K562 (cell line): ENCODE measurements at regions not wholly inside any gene's neighbourhood (a gene's known extent, or its start where the extent isn't known, plus 50 kb on each side); places are given as distances from the start of the nearest gene placed in this dataset.

Experiments used
- ATAC-seq: fragments of 200-7000 bp; cut with Tn5 transposase; 3 replicates; pipeline ENCODE4 v1.9.1; 2020; ENCODE audit warnings: moderate library complexity
- BruUV-seq: library from RNA; stranded (reverse); fragments of 400-500 nt; replicated peaks from 2 replicates; lab custom pipeline; 2021; lab: Mats Ljungman, UMichigan
- CTCF ChIA-PET: fragments of 300-600 bp; formaldehyde crosslinking; extraction: SDS; loops from one replicate; lab custom pipeline; 2021; ENCODE audit warnings: low intra/inter-chr PET ratio; lab: Yijun Ruan, JAX
- POLR2A ChIA-PET: fragments of 300-600, 350-650 bp; sonication (Branson Sonifier 250); formaldehyde crosslinking; extraction: SDS; loops from one replicate; lab custom pipeline; 2021; ENCODE audit warnings: antibody characterized with exemption, inconsistent platforms; lab: Yijun Ruan, JAX
- DNase-seq, 4 experiments: peaks; one replicate each; pipeline versions ENCODE4 v3.0.0 to v3.0.0-alpha.2; 2011 to 2018; ENCODE audit warnings: low spot score in 3 of 4, mixed read lengths in 3 of 4; ENCODE audit errors: extremely low read depth in 1 of 4
- FAIRE-seq: peaks from 2 replicates; lab custom pipeline; 2011; peaks lifted over from hg19 to GRCh38; lab: Jason Lieb, UNC
- H2AFZ ChIP-seq: 2 replicates; pipeline ENCODE4 v1.6.0; 2011; ENCODE audit warnings: low read depth, low read length, control low read depth, inconsistent platforms
- H3K27ac ChIP-seq: fragments of 200-600 bp; 3 replicates; pipeline ENCODE4 v1.8.0; 2011; ENCODE audit warnings: low read depth, mild to moderate bottlenecking, control low read depth, inconsistent platforms, low read length, moderate library complexity, mixed read lengths; ENCODE audit errors: extremely low read depth
- H3K27me3 ChIP-seq, 2 experiments: fragments of 300-600 bp in 1 of 2; 2 replicates in 1 of 2; 3 replicates in 1 of 2; pipeline versions ENCODE4 v1.6.0 to v1.8.0; 2011; ENCODE audit warnings: inconsistent platforms in 2 of 2, low read length in 2 of 2, mild to moderate bottlenecking in 1 of 2, mixed read lengths in 1 of 2, moderate library complexity in 1 of 2; ENCODE audit not compliant: control insufficient read depth in 2 of 2, insufficient read depth in 2 of 2
- H3K36me3 ChIP-seq: fragments of 300-600 bp; 3 replicates; pipeline ENCODE4 v1.8.0; 2011; ENCODE audit warnings: mild to moderate bottlenecking, low read length, inconsistent platforms; ENCODE audit not compliant: control insufficient read depth, insufficient read depth
- H3K4me1 ChIP-seq, 2 experiments: fragments of 200-600 bp in 1 of 2; replicated peaks in 1 of 2; 2 replicates in 1 of 2; 3 replicates in 1 of 2; pipeline versions ENCODE4 v1.5.1 to v1.8.0; 2011; ENCODE audit warnings: inconsistent platforms in 2 of 2, low read length in 2 of 2, mild to moderate bottlenecking in 1 of 2, mixed read lengths in 1 of 2, moderate library complexity in 1 of 2; ENCODE audit not compliant: control insufficient read depth in 2 of 2, insufficient read depth in 2 of 2
- H3K4me2 ChIP-seq: 2 replicates; pipeline ENCODE4 v1.6.1; 2011; ENCODE audit warnings: low read length, control low read depth, inconsistent platforms, mixed read lengths; ENCODE audit not compliant: insufficient read depth
- H3K4me3 ChIP-seq: fragments of 200-600 bp; sonication (generic), shearing (Covaris generic); 2 replicates; pipeline ENCODE4 v1.5.1; 2016; ENCODE audit warnings: control low read depth, inconsistent platforms
- H3K79me2 ChIP-seq: fragments of 200-600 bp; 3 replicates; pipeline ENCODE4 v1.8.0; 2011; ENCODE audit warnings: low read length, inconsistent platforms; ENCODE audit not compliant: control insufficient read depth, insufficient read depth
- H3K9ac ChIP-seq, 2 experiments: 2 replicates each; pipeline versions ENCODE4 v1.6.0 to v1.6.1; 2011; ENCODE audit warnings: low read depth in 2 of 2, low read length in 2 of 2, control low read depth in 1 of 2, inconsistent platforms in 1 of 2, mild to moderate bottlenecking in 1 of 2, mixed read lengths in 1 of 2; ENCODE audit not compliant: insufficient read depth in 1 of 2
- H3K9me1 ChIP-seq: one replicate; pipeline ENCODE4 v1.6.0; 2011; ENCODE audit warnings: inconsistent platforms, mild to moderate bottlenecking, low read length, moderate library complexity; ENCODE audit not compliant: control insufficient read depth, insufficient read depth
- H3K9me3 ChIP-seq: replicated peaks from 2 replicates; pipeline ENCODE4 v1.5.1; 2011; ENCODE audit warnings: low read depth, low read length, inconsistent platforms; ENCODE audit not compliant: control insufficient read depth, insufficient read depth
- H4K20me1 ChIP-seq: replicated peaks from 2 replicates; pipeline ENCODE4 v1.6.1; 2011; ENCODE audit warnings: low read length, inconsistent platforms, mixed read lengths; ENCODE audit not compliant: control insufficient read depth, insufficient read depth
- FOXK2 ChIP-seq, 2 experiments: fragments of 450-650 bp; IDR thresholded peaks in 1 of 2; conservative IDR thresholded peaks in 1 of 2; 2 replicates each; pipeline ENCODE4 v1.6.1; 2016; ENCODE audit warnings: low read depth in 2 of 2, mild to moderate bottlenecking in 1 of 2
- RCOR1 ChIP-seq, 2 experiments: IDR thresholded peaks; 2 replicates each; pipeline ENCODE4 v1.6.1; 2012; ENCODE audit warnings: low read depth in 2 of 2, low read length in 2 of 2, borderline replicate concordance in 1 of 2, improper control_type of control experiment in 1 of 2
- SETDB1 ChIP-seq: IDR thresholded peaks from one replicate; pipeline ENCODE4 v1.6.1; 2012; ENCODE audit warnings: low read length, control low read depth, inconsistent platforms
- TARDBP ChIP-seq: fragments of 450-650 bp; IDR thresholded peaks from 2 replicates; pipeline ENCODE4 v1.6.1; 2016
- XRCC4 ChIP-seq: IDR thresholded peaks from one replicate; pipeline ENCODE4 v1.6.1; 2011; ENCODE audit not compliant: insufficient read depth, insufficient read length; ENCODE audit errors: extremely low read depth
- ZNF445 ChIP-seq: fragments of 250-450 bp; sonication (Bioruptor Pico); IDR thresholded peaks from 2 replicates; pipeline ENCODE4 v1.4.0; 2020; ENCODE audit warnings: low read depth, mild to moderate bottlenecking, moderate library complexity
- ZNF507 ChIP-seq: conservative IDR thresholded peaks from 2 replicates; pipeline ENCODE4 v1.6.1; 2017; ENCODE audit warnings: missing genetic modification characterization, missing compliant biosample characterization
- ZZZ3 ChIP-seq: fragments of 450-650 bp; IDR thresholded peaks from 2 replicates; pipeline ENCODE4 v1.6.1; 2016; ENCODE audit warnings: antibody characterized with exemption, mild to moderate bottlenecking, moderate library complexity
- WGBS: fragments of 100-300 bp; shearing (Covaris generic); methylation state at CpG from one replicate; pipeline ENCODE4 v1.1.6; 2016; ENCODE audit warnings: low coverage, mixed read lengths; ENCODE audit not compliant: insufficient coverage; ENCODE audit errors: missing lambda C conversion rate; 5-methylcytosine and 5-hydroxymethylcytosine counted together
- in situ Hi-C: fragments of 300-500 bp; cut with MboI; formaldehyde crosslinking; loops from 4 replicates; pipeline ENCODE4 v1.15.0; 2018; ENCODE audit warnings: inconsistent platforms, mixed read lengths
- intact Hi-C: fragments of 100-400 bp; cut with micrococcal nuclease; formaldehyde crosslinking; loops from 2 replicates; pipeline ENCODE4 v1.14.2; 2022
- TF ChIP-seq, protein P1 (sequence below): fragments of 250-450 bp; sonication (Bioruptor Pico); IDR thresholded peaks from 2 replicates; pipeline ENCODE4 v1.5.0; 2020; ENCODE audit warnings: mild to moderate bottlenecking, borderline replicate concordance

DNA sequence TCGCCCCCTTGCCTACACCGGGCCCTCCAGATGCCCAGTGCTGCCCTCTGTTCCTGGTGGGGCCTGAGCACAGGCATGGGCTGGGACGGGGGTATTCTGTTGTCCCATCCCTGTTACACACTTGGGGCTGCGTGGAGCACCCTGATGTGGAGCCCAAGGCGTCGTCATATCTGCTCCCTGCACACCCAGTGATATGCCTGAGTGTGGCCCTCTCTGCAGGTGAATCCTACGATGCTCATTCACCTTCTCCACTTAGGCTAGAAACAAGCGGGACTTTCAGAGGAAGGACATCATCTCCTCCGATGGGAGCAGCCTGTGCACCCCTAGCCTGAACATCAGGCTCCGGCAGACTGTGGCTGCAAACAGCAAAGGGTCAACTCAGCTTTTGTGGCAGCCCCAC lies 91.0 kb upstream of the NPTX2 start (continued):
- TF ChIP-seq FOXK2 (conservative IDR thresholded peaks at IDR 0.05 in 1 of 2, IDR thresholded peaks at IDR 0.05 in 1 of 2; ENCODE audit: low read depth in 2 of 2) = no peak
- no peak for TF ChIP-seq SETDB1
- no peak for TF ChIP-seq RCOR1 (IDR thresholded peaks at IDR 0.05; ENCODE audit: borderline replicate concordance in 1 of 2, low read depth in 2 of 2, low read length in 2 of 2)
- TF ChIP-seq ZNF507 (tag) = no peak
- no peak for TF ChIP-seq TARDBP
- no peak for TF ChIP-seq ZNF445 (CRISPR knock-in tag)

DNA sequence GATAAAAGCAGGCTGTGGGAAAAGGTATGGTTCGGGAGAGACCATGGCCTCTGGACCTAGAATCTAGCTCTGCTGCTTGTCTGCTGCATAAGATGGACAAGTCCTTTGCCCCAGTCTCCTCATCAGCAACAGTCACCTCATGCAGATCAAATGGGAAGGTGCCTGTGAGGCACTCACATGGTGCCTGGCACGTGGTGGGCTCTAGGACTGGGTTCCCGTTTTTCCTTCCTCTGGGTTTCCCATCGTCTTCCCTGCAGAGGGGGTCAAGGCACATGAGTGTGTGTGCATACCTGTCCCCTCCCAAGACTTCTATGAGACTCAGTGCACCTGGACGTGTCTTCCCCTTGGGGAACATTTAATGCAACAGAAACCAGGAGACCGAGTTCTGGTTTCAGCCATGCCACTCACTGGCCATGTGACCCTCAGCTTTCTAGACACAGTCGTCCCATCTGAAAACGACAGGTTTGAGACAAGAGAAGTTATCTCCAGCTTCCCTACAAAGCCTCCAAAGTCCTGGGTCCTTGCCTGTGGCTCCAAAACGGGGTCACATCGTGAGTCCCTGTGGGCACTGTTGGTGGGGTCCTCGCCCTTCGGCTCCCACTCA lies 95.9 kb upstream of the NPTX2 start:
- Histone ChIP-seq H3K36me3 (no peaks in the 10 kb centered on the region), H3K4me1 (no peaks in the 10 kb centered on the region), H3K79me2 (no peaks in the 10 kb centered on the region), H3K27me3 (no peaks in the 10 kb centered on the region; a peak in 1 of 5 replicates), H2AFZ (no peak overlapping the region), H3K4me3 (no peak overlapping the region), H3K4me2 (no peak overlapping the region), H4K20me1 (no peaks in the 10 kb centered on the region), H3K27ac (no peak overlapping the region), H3K9ac (no peak overlapping the region), H3K9me3 (no peaks in the 10 kb centered on the region), H3K9me1 (no peaks in the 10 kb centered on the region)
- DNase-seq = no peak
- no peak for TF ChIP-seq XRCC4
- TF ChIP-seq, protein P1, sequence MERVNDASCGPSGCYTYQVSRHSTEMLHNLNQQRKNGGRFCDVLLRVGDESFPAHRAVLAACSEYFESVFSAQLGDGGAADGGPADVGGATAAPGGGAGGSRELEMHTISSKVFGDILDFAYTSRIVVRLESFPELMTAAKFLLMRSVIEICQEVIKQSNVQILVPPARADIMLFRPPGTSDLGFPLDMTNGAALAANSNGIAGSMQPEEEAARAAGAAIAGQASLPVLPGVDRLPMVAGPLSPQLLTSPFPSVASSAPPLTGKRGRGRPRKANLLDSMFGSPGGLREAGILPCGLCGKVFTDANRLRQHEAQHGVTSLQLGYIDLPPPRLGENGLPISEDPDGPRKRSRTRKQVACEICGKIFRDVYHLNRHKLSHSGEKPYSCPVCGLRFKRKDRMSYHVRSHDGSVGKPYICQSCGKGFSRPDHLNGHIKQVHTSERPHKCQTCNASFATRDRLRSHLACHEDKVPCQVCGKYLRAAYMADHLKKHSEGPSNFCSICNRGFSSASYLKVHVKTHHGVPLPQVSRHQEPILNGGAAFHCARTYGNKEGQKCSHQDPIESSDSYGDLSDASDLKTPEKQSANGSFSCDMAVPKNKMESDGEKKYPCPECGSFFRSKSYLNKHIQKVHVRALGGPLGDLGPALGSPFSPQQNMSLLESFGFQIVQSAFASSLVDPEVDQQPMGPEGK (CRISPR knock-in tag) = no peak
- TF ChIP-seq ZZZ3 = no peak
- BruUV-seq = no TSS peak
- CTCF ChIA-PET = interaction anchor here (0.6 kb wide), 1 partner anchor 161 kb away, joined by 3 read pairs; no protein-coding TSS in a partner anchor
- under 1% methylated on average over 12 of the region's 12 CpGs for WGBS
- in situ Hi-C loops (no loop called here), intact Hi-C loops (no loop called here)
- no peak for FAIRE-seq
- POLR2A ChIA-PET = interaction anchor here (0.5 kb wide), 1 partner anchor 1446 kb away, joined by 3 read pairs; no protein-coding TSS in a partner anchor
- no peak for ATAC-seq
